ENCODE measurements at regions not wholly inside any gene's neighbourhood (a gene's known extent, or its start where the extent isn't known, plus 50 kb on each side); places are given as distances from the start of the nearest gene placed in this dataset.
"Not testable (repeated sequence)": the region's sequence is repeated elsewhere in the genome, so short reads cannot be mapped to it uniquely, and the experiment has no call there.

- H3K36me3 ChIP-seq (replicated peaks), result no peaks in the 10 kb centered on the region
- H3K27ac ChIP-seq, result no peak overlapping the region
- no peaks in the 10 kb centered on the region for H3K27me3 ChIP-seq (replicated peaks)
- no peak overlapping the region for H3K4me3 ChIP-seq (ENCODE audit: low read depth, low read length)
- TF ChIP-seq CTCF (IDR thresholded peaks at IDR 0.05; ENCODE audit: low read depth, low read length, missing control alignments), result no peak
- no peak for DNase-seq
- in situ Hi-C loops (cut with HindIII; ENCODE audit: low pct_ligation_motif_present, low sequenced_read_pairs), result no loop called here
These were observed 203.8 kb upstream of the MYL2 start for GRCh38 chr12:111124183-111124582.

- no peak for DNase-seq
- Histone ChIP-seq H3K36me3 (replicated peaks) (no peaks in the 10 kb centered on the region), H3K27me3 (replicated peaks) (no peaks in the 10 kb centered on the region), H3K4me3 (ENCODE audit: low read depth, low read length) (no peak overlapping the region), H3K27ac (no peak overlapping the region)
- no peak for TF ChIP-seq CTCF (IDR thresholded peaks at IDR 0.05; ENCODE audit: low read depth, low read length, missing control alignments)
- in situ Hi-C loops (cut with HindIII; ENCODE audit: low pct_ligation_motif_present, low sequenced_read_pairs), result no loop called here
These were observed 203.0 kb upstream of the MYL2 start for GRCh38 chr12:111123390-111123789.

GRCh38 chr12:111122458-111122878 is 202.1 kb upstream of the MYL2 start:
- Histone ChIP-seq H3K36me3 (replicated peaks) (no peaks in the 10 kb centered on the region), H3K27ac (no peak overlapping the region), H3K4me3 (ENCODE audit: low read depth, low read length) (no peak overlapping the region), H3K27me3 (replicated peaks) (no peaks in the 10 kb centered on the region)
- no peak for TF ChIP-seq CTCF (IDR thresholded peaks at IDR 0.05; ENCODE audit: low read depth, low read length, missing control alignments)
- no peak for DNase-seq
- in situ Hi-C loops (cut with HindIII; ENCODE audit: low pct_ligation_motif_present, low sequenced_read_pairs), result no loop called here

GRCh38 chr12:111121840-111122239 is 201.5 kb upstream of the MYL2 start:
- no peaks in the 10 kb centered on the region for H3K36me3 ChIP-seq (replicated peaks)
- in situ Hi-C loops (cut with HindIII; ENCODE audit: low pct_ligation_motif_present, low sequenced_read_pairs), result no loop called here
- H3K4me3 ChIP-seq (ENCODE audit: low read depth, low read length), result no peak overlapping the region
- DNase-seq, result no peak
- H3K27ac ChIP-seq, result no peak overlapping the region
- no peak for TF ChIP-seq CTCF (IDR thresholded peaks at IDR 0.05; ENCODE audit: low read depth, low read length, missing control alignments)
- no peaks in the 10 kb centered on the region for H3K27me3 ChIP-seq (replicated peaks)

GRCh38 chr12:111120578-111120977 is 200.2 kb upstream of the MYL2 start:
- TF ChIP-seq CTCF (IDR thresholded peaks at IDR 0.05; ENCODE audit: low read depth, low read length, missing control alignments), result no peak

GRCh38 chr12:111117017-111117416 is 196.6 kb upstream of the MYL2 start:
- in situ Hi-C loops (cut with HindIII; ENCODE audit: low pct_ligation_motif_present, low sequenced_read_pairs), result no loop called here
- DNase-seq, result no peak

More at GRCh38 chr12:111120578-111120977, 200.2 kb upstream of the MYL2 start:
- in situ Hi-C loops (cut with HindIII; ENCODE audit: low pct_ligation_motif_present, low sequenced_read_pairs), result no loop called here
- no peak for DNase-seq
- Histone ChIP-seq H3K27ac (no peak overlapping the region), H3K36me3 (replicated peaks) (no peaks in the 10 kb centered on the region), H3K27me3 (replicated peaks) (no peaks in the 10 kb centered on the region), H3K4me3 (ENCODE audit: low read depth, low read length) (no peak overlapping the region)

GRCh38 chr12:111113313-111113712 is 192.9 kb upstream of the MYL2 start:
- DNase-seq; H3K36me3 ChIP-seq (replicated peaks); in situ Hi-C loops (cut with HindIII; ENCODE audit: low pct_ligation_motif_present, low sequenced_read_pairs); H3K4me3 ChIP-seq (ENCODE audit: low read depth, low read length); H3K27ac ChIP-seq; H3K27me3 ChIP-seq (replicated peaks): not testable (repeated sequence)

More at GRCh38 chr12:111117017-111117416, 196.6 kb upstream of the MYL2 start:
- H3K4me3 ChIP-seq (ENCODE audit: low read depth, low read length), result no peak overlapping the region
- no peaks in the 10 kb centered on the region for H3K36me3 ChIP-seq (replicated peaks)
- no peaks in the 10 kb centered on the region for H3K27me3 ChIP-seq (replicated peaks)
- H3K27ac ChIP-seq, result no peak overlapping the region
- no peak for TF ChIP-seq CTCF (IDR thresholded peaks at IDR 0.05; ENCODE audit: low read depth, low read length, missing control alignments)

Data from brain microvascular endothelial cell (primary cell).